ENCODE measurements at regions not wholly inside any gene's neighbourhood (a gene's known extent, or its start where the extent isn't known, plus 50 kb on each side); places are given as distances from the start of the nearest gene placed in this dataset.

- H3K4me1 ChIP-seq, result peaks cover 0 to 10% (median 0%) of the 10 kb centered on the region in 3 donors
- intact Hi-C loops (cut with DNase I), result no loop called here
- H3K27me3 ChIP-seq, result no peaks in the 10 kb centered on the region
- no peak for DNase-seq
- H3K36me3 ChIP-seq, result no peaks in the 10 kb centered on the region
- 77 to 85% methylated on average over 5 of the region's 5 CpGs for WGBS, 2 donors
- TF ChIP-seq, protein P1, sequence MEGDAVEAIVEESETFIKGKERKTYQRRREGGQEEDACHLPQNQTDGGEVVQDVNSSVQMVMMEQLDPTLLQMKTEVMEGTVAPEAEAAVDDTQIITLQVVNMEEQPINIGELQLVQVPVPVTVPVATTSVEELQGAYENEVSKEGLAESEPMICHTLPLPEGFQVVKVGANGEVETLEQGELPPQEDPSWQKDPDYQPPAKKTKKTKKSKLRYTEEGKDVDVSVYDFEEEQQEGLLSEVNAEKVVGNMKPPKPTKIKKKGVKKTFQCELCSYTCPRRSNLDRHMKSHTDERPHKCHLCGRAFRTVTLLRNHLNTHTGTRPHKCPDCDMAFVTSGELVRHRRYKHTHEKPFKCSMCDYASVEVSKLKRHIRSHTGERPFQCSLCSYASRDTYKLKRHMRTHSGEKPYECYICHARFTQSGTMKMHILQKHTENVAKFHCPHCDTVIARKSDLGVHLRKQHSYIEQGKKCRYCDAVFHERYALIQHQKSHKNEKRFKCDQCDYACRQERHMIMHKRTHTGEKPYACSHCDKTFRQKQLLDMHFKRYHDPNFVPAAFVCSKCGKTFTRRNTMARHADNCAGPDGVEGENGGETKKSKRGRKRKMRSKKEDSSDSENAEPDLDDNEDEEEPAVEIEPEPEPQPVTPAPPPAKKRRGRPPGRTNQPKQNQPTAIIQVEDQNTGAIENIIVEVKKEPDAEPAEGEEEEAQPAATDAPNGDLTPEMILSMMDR (IDR thresholded peaks at IDR 0.05), result no peak
- TF ChIP-seq POLR2A (IDR thresholded peaks at IDR 0.05), result no peak
- H3K27ac ChIP-seq, result no peak overlapping the region
- H3K4me3 ChIP-seq, result no peak overlapping the region
- no peaks in the 10 kb centered on the region for H3K9me3 ChIP-seq
Observed at GRCh38 chr2:173613386-173613785, 258.7 kb downstream of the CDCA7 start.

DNA sequence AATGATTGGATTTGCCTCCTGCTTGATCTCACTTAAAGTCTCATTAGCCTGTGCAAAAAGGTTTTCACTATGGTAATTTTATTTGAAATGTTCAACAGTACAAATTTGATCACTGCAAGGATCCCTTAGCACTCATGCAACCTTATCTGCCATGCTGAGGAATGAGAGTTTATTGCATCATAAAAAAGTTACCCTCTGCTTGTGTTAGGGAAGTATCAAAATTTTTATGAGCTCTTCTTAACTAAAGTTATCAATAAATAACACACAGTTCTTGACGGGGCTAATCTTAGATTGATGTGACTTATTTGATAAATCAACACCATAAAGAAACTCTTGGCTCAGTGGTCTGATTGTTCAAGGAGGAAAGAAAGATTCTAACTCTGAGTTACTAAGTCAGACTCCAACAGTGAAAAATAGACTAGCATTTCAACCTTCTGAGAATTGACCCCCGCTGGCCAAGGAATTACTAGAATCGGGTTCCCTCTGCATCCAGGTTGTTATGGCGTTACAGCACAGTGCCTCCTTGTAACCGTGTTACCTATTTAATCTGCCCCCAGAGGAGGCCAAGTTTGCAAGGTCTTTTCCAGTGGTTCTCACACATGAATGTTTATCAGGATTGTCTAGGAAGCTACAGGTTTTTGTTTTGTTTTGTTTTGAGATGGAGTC, 259.7 kb downstream of the CDCA7 start:
- WGBS, 2 donors, result 71 to 82% methylated on average over 5 of the region's 5 CpGs
- intact Hi-C loops (cut with DNase I), result no loop called here

DNA sequence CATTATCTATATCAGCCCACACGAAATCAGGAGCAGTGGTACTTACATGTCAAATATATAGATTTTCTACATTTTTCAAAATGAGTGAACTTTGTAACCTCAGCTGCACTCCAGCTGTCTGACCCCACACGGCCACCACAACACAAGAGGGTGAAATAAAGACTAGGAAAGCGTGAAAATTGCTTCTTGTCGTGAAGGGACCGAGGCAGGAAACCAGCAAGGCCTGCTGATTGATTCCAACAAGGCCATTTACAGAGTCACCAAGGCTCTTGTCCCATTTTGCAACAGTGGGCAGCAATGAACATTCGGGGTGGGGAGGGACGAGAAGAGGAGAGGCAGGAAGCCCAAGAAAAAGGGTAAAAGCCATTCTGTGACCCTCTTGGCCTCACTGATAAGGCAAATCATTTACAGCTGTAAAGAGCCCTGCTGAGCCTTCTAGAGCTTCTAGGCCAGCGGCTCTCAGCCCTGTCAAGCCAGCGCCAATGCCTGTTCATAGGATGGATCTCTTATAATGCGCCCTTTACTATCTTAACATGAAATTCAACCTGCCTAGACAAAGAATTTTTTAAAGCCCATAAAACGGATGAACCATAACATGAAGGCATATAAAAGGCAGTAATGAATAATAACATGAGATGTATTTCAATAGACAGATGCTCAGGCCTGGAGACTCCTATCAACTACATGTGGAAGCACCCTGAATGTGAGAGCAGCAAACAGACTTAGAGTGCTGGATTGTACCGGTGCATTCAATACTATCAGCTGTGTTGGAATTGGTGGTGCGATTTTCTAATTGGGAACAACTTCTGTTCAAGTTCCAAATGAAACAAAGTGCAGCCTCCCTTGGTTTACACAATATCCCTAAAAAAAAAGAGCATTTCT, 269.0 kb downstream of the CDCA7 start:
- Histone ChIP-seq H3K36me3 (no peaks in the 10 kb centered on the region), H3K9me3 (no peaks in the 10 kb centered on the region), H3K4me1 (no peaks in the 10 kb centered on the region), H3K27ac (no peak overlapping the region), H3K27me3 (no peaks in the 10 kb centered on the region), H3K4me3 (no peak overlapping the region)
- intact Hi-C loops (cut with DNase I), result no loop called here
- TF ChIP-seq, protein P1 (IDR thresholded peaks at IDR 0.05), result no peak
- no peak for TF ChIP-seq POLR2A (IDR thresholded peaks at IDR 0.05)
- no peak for DNase-seq
- WGBS, 2 donors, result 73 to 76% methylated on average over 13 of the region's 13 CpGs

More for the DNA sequence above, 259.7 kb downstream of the CDCA7 start:
- DNase-seq, result no peak
- Histone ChIP-seq H3K9me3 (no peaks in the 10 kb centered on the region), H3K4me3 (no peak overlapping the region), H3K36me3 (no peaks in the 10 kb centered on the region), H3K4me1 (peaks cover 0 to 10% (median 0%) of the 10 kb centered on the region in 3 donors), H3K27ac (no peak overlapping the region), H3K27me3 (no peaks in the 10 kb centered on the region)
- TF ChIP-seq, protein P1 (IDR thresholded peaks at IDR 0.05), result no peak
- no peak for TF ChIP-seq POLR2A (IDR thresholded peaks at IDR 0.05)

GRCh38 chr2:173625315-173625714, 270.6 kb downstream of the CDCA7 start:
- H3K4me1 ChIP-seq, result no peaks in the 10 kb centered on the region
- no peaks in the 10 kb centered on the region for H3K36me3 ChIP-seq
- TF ChIP-seq POLR2A (IDR thresholded peaks at IDR 0.05), result no peak
- TF ChIP-seq, protein P1 (IDR thresholded peaks at IDR 0.05), result no peak
- no peaks in the 10 kb centered on the region for H3K27me3 ChIP-seq
- DNase-seq, result no peak
- intact Hi-C loops (cut with DNase I), result no loop called here
- no peak overlapping the region for H3K27ac ChIP-seq
- H3K9me3 ChIP-seq, result no peaks in the 10 kb centered on the region
- no peak overlapping the region for H3K4me3 ChIP-seq
- WGBS, 2 donors, result 92 to 94% methylated on average over 9 to 11 of the region's 11 CpGs

DNA sequence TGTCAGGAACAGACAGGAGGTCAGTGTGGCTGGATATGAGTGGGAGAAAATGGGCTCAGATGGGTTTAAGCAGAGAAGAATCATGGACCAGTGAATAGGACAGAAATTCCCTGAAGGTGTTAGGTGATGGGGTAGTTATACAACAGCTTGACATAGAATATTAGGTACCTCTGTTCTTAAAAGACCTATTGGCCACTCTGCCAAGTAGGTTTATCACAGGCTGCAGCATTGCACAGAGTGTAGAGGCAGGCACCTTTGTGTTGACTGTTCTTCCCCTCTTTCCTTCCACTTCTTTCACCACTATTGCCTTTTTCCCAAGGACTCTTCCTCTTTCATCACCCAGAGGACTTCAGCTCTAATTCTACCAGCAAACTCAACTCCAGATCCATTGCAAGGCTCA, 274.4 kb downstream of the CDCA7 start:
- Histone ChIP-seq H3K27me3 (no peaks in the 10 kb centered on the region), H3K9me3 (no peaks in the 10 kb centered on the region), H3K4me3 (no peak overlapping the region), H3K36me3 (no peaks in the 10 kb centered on the region), H3K4me1 (no peaks in the 10 kb centered on the region), H3K27ac (no peak overlapping the region)
- no peak for TF ChIP-seq POLR2A (IDR thresholded peaks at IDR 0.05)
- intact Hi-C loops (cut with DNase I), result no loop called here
- no peak for DNase-seq
